ENCODE measurements at regions not wholly inside any gene's neighbourhood (a gene's known extent, or its start where the extent isn't known, plus 50 kb on each side); places are given as distances from the start of the nearest gene placed in this dataset.

DNA sequence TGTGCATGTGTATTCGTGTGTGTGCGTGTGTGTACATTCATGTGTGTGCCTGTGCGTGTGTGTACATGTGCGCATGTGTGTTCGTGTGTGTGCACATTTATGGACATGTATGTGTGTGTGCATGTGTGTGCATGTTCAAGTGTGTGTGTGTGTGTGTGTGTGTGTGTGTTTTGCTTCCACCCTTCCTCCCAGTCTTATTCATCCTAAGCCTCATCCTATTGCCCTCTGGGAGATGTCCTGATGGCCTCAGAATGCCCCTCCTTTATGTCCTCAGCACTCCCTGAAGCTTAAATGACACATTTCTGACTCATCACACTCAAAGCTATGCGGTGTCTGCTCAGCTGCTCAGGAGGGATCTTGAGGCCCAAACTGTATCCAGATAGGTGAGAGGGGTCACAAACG lies 76.6 kb upstream of the CCDC167 start:
- TF ChIP-seq, protein P1, sequence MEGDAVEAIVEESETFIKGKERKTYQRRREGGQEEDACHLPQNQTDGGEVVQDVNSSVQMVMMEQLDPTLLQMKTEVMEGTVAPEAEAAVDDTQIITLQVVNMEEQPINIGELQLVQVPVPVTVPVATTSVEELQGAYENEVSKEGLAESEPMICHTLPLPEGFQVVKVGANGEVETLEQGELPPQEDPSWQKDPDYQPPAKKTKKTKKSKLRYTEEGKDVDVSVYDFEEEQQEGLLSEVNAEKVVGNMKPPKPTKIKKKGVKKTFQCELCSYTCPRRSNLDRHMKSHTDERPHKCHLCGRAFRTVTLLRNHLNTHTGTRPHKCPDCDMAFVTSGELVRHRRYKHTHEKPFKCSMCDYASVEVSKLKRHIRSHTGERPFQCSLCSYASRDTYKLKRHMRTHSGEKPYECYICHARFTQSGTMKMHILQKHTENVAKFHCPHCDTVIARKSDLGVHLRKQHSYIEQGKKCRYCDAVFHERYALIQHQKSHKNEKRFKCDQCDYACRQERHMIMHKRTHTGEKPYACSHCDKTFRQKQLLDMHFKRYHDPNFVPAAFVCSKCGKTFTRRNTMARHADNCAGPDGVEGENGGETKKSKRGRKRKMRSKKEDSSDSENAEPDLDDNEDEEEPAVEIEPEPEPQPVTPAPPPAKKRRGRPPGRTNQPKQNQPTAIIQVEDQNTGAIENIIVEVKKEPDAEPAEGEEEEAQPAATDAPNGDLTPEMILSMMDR (IDR thresholded peaks at IDR 0.05) = no peak
- no peak for TF ChIP-seq POLR2A (IDR thresholded peaks at IDR 0.05)

All from lower leg skin (tissue), 3 donors.